Small intestine (tissue), 7 donors: ENCODE measurements at regions not wholly inside any gene's neighbourhood (a gene's known extent, or its start where the extent isn't known, plus 50 kb on each side); places are given as distances from the start of the nearest gene placed in this dataset.

Experiments used
- DNase-seq, 2 donors: peaks; one replicate each; pipeline versions ENCODE4 v3.0.0 to v3.0.0-alpha.2; 2013
- FAIRE-seq: peaks from 2 replicates; lab custom pipeline; 2012; peaks lifted over from hg19 to GRCh38; lab: Jason Lieb, UNC
- H3K27ac ChIP-seq, 3 donors: one replicate each; pipeline ENCODE4 v1.5.1; 2013; ENCODE audit warnings: low read length in 2 of 3, mild to moderate bottlenecking in 2 of 3, control low read depth in 1 of 3, inconsistent platforms in 1 of 3, low read depth in 1 of 3, moderate library complexity in 1 of 3
- H3K27me3 ChIP-seq, 3 donors: one replicate each; pipeline ENCODE4 v1.6.1; 2013; ENCODE audit warnings: low read length in 3 of 3, inconsistent platforms in 1 of 3; ENCODE audit not compliant: control insufficient read depth in 3 of 3, insufficient read depth in 3 of 3
- H3K36me3 ChIP-seq, 3 donors: one replicate each; pipeline ENCODE4 v1.6.1; 2013; ENCODE audit warnings: low read length in 3 of 3, inconsistent platforms in 1 of 3, low read depth in 1 of 3, mild to moderate bottlenecking in 1 of 3, moderate library complexity in 1 of 3; ENCODE audit not compliant: control insufficient read depth in 3 of 3, insufficient read depth in 2 of 3
- H3K4me1 ChIP-seq, 3 donors: one replicate each; pipeline ENCODE4 v1.6.1; 2013; ENCODE audit warnings: low read length in 2 of 3, inconsistent platforms in 1 of 3, low read depth in 1 of 3, mild to moderate bottlenecking in 1 of 3, moderate library complexity in 1 of 3; ENCODE audit not compliant: control insufficient read depth in 3 of 3, insufficient read depth in 2 of 3
- H3K4me3 ChIP-seq, 3 donors: one replicate each; pipeline ENCODE4 v1.5.1; 2013; ENCODE audit warnings: low read length in 3 of 3, control low read depth in 1 of 3, inconsistent platforms in 1 of 3, low read depth in 1 of 3, mild to moderate bottlenecking in 1 of 3, moderate library complexity in 1 of 3
- H3K9me3 ChIP-seq, 2 donors: one replicate each; pipeline ENCODE4 v1.6.1; 2013; ENCODE audit warnings: low read depth in 1 of 2, low read length in 1 of 2; ENCODE audit not compliant: control insufficient read depth in 2 of 2, insufficient read depth in 1 of 2
- WGBS, 3 donors: extraction: QIAGEN DNeasy Blood & Tissue Kit; methylation state at CpG; one replicate each; pipeline ENCODE4 v1.1.7; 2013; 5-methylcytosine and 5-hydroxymethylcytosine counted together
- donor health status: healthy with polysubstance abuse.
- donor health status: control.
- donor health status: control.
- donor health status: Bipolar disorder and iron deficiency.
- donor health status: healthy.

DNA sequence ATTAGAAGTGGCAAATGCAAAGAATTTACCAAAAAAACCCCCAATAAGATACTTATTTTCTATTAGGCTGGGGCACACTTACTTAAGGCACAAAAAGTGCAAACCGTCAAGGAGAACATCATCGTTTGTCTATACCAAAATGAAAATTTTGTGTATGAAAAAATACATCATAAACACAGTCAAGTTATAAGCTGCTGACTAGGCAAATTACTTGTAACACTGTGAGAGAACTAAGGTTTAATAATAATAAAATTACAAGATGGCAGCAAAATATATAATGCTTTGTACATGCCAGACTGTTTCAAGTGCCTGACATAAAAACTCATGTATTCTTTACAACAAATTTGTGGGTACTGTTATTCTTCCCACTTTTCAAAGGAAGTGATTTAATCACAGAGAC, 297.2 kb upstream of the CRBN start:
- FAIRE-seq = no peak

GRCh38 chr3:3468596-3468995, 289.1 kb upstream of the CRBN start:
- Histone ChIP-seq H3K4me3 (no peak overlapping the region), H3K9me3 (no peaks in the 10 kb centered on the region), H3K27ac (no peak overlapping the region), H3K27me3 (no peaks in the 10 kb centered on the region), H3K4me1 (no peaks in the 10 kb centered on the region), H3K36me3 (no peaks in the 10 kb centered on the region)
- no peak for FAIRE-seq
- 66 to 90% (median 79%) methylated on average over 2 of the region's 2 CpGs for WGBS, 3 donors
- DNase-seq = no peak

More for the DNA sequence above, 297.2 kb upstream of the CRBN start:
- no peaks in the 10 kb centered on the region for H3K36me3 ChIP-seq
- H3K27me3 ChIP-seq = no peaks in the 10 kb centered on the region
- WGBS, 3 donors = 80 to 87% (median 85%) methylated on average over 2 of the region's 2 CpGs
- no peaks in the 10 kb centered on the region for H3K4me1 ChIP-seq
- no peak for DNase-seq
- H3K27ac ChIP-seq = no peak overlapping the region
- no peak overlapping the region for H3K4me3 ChIP-seq
- H3K9me3 ChIP-seq = no peaks in the 10 kb centered on the region

GRCh38 chr3:3464131-3464530, 284.6 kb upstream of the CRBN start:
- WGBS, 3 donors = 61 to 68% (median 64%) methylated on average over 3 of the region's 3 CpGs
- Histone ChIP-seq H3K36me3 (no peaks in the 10 kb centered on the region), H3K27me3 (no peaks in the 10 kb centered on the region), H3K9me3 (no peaks in the 10 kb centered on the region), H3K4me1 (no peaks in the 10 kb centered on the region), H3K4me3 (no peak overlapping the region), H3K27ac (no peak overlapping the region)
- DNase-seq = no peak
- FAIRE-seq = no peak

DNA sequence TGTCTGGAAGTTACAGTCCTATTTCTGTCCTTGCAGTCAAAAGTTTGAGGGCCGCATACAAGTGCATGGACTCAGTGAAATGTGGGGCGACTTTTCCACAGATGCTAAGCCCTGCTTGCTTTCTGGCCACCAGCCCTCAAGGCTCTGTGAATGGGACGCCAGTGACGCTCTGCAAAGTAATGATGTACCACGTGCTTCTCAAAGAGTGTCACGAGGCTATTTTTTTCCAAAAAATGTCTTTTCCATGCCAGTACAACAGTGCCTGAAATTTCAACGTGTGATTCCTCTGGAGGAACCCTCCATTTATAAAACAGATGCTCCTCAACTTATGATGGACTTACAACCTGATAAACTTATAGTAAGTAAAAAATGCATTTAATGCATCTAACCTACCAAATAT, 281.8 kb upstream of the CRBN start:
- Histone ChIP-seq H3K4me3 (no peak overlapping the region), H3K27me3 (no peaks in the 10 kb centered on the region), H3K4me1 (no peaks in the 10 kb centered on the region), H3K9me3 (no peaks in the 10 kb centered on the region), H3K36me3 (no peaks in the 10 kb centered on the region), H3K27ac (no peak overlapping the region)
- DNase-seq (no peak), FAIRE-seq (no peak)
- 79 to 85% (median 80%) methylated on average over 7 of the region's 7 CpGs for WGBS, 3 donors

DNA sequence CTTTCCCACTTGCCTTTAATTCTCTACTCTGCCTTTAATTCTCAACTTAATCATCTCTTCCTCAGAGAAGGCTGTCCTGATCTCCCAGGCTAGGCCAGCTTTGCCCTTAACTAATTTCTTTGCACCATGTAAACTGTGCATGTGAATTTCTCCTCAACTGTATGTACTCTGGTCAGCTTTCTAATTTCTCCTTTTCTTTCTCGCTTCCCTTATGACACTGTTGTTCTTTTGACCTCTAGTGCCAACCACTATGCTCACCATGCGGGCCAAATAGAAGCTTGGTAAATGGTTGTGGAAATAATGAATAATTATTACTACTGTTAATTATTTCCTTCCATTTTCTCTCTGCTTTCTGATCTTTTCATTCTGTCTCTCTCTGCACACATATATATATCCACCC, 269.0 kb upstream of the CRBN start:
- H3K27ac ChIP-seq = no peak overlapping the region
- H3K4me1 ChIP-seq = peaks cover 0 to 4% (median 0%) of the 10 kb centered on the region in 3 donors
- H3K4me3 ChIP-seq = no peak overlapping the region
- no peaks in the 10 kb centered on the region for H3K9me3 ChIP-seq
- DNase-seq = no peak
- no peaks in the 10 kb centered on the region for H3K27me3 ChIP-seq
- no peak for FAIRE-seq
- WGBS, 3 donors = 89 to 94% (median 93%) methylated on average over 2 of the region's 2 CpGs
- H3K36me3 ChIP-seq = no peaks in the 10 kb centered on the region

DNA sequence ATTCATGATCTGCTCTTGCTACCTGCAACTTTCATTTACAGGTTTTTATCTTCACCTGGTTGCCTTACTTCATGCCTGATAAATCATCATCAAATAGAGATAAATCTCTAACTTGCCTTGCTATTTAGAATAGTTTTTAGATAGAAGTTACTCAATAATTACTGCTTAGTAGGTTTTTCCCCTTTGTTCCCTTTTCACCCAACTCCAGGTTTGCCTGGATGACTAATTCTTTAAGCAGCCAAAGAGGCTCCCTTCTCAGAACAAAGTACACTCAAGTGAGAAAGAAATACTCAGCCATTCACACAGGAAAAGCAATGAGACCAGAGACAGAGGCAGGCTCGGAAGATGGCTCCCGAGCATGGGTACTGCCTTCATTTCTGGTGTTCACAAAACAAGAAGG, 268.1 kb upstream of the CRBN start:
- WGBS, 3 donors = 66 to 87% (median 70%) methylated on average over 2 of the region's 2 CpGs
- Histone ChIP-seq H3K9me3 (no peaks in the 10 kb centered on the region), H3K36me3 (no peaks in the 10 kb centered on the region), H3K27me3 (no peaks in the 10 kb centered on the region), H3K4me1 (peaks cover 0 to 4% (median 0%) of the 10 kb centered on the region in 3 donors), H3K4me3 (no peak overlapping the region), H3K27ac (no peak overlapping the region)
- DNase-seq = peak in 1 of 2 donors; percentile 36
- no peak for FAIRE-seq

- no peak for DNase-seq
- peaks cover 0 to 4% (median 0%) of the 10 kb centered on the region in 3 donors for H3K4me1 ChIP-seq
- FAIRE-seq = no peak
- no peak overlapping the region for H3K4me3 ChIP-seq
- H3K36me3 ChIP-seq = no peaks in the 10 kb centered on the region
- 68 to 74% (median 73%) methylated on average over 4 of the region's 4 CpGs for WGBS, 3 donors
- H3K27me3 ChIP-seq = no peaks in the 10 kb centered on the region
- no peak overlapping the region for H3K27ac ChIP-seq
- no peaks in the 10 kb centered on the region for H3K9me3 ChIP-seq
Measured at GRCh38 chr3:3446251-3446650, 266.8 kb upstream of the CRBN start.

GRCh38 chr3:3443482-3443881, 264.0 kb upstream of the CRBN start:
- Histone ChIP-seq H3K27ac (no peak overlapping the region), H3K36me3 (no peaks in the 10 kb centered on the region), H3K27me3 (no peaks in the 10 kb centered on the region), H3K4me3 (no peak overlapping the region), H3K9me3 (no peaks in the 10 kb centered on the region), H3K4me1 (peaks cover 0 to 4% (median 0%) of the 10 kb centered on the region in 3 donors)
- 64 to 84% (median 80%) methylated on average over 3 of the region's 3 CpGs for WGBS, 3 donors
- DNase-seq (no peak), FAIRE-seq (no peak)

GRCh38 chr3:3433711-3434110, 254.2 kb upstream of the CRBN start:
- Histone ChIP-seq H3K4me3 (no peak overlapping the region), H3K9me3 (no peaks in the 10 kb centered on the region), H3K27me3 (peaks cover 0 to 2% (median 0%) of the 10 kb centered on the region in 3 donors), H3K27ac (no peak overlapping the region), H3K4me1 (no peaks in the 10 kb centered on the region), H3K36me3 (no peaks in the 10 kb centered on the region)
- FAIRE-seq = no peak
- 90 to 95% (median 95%) methylated on average over 2 of the region's 2 CpGs for WGBS, 3 donors
- DNase-seq = no peak
